Tibial artery (tissue), 4 donors: ENCODE measurements at regions not wholly inside any gene's neighbourhood (a gene's known extent, or its start where the extent isn't known, plus 50 kb on each side); places are given as distances from the start of the nearest gene placed in this dataset.

Source experiments
- DNase-seq, 2 donors: peaks; one replicate each; pipeline ENCODE4 v3.0.0-alpha.2; 2019
- H3K27ac ChIP-seq, 2 donors: fragments of 200-600 bp; sonication (generic) in 1 of 2; 1 replicate in 1 of 2; 2 replicates in 1 of 2; pipeline ENCODE4 v1.5.1; 2018 to 2019; ENCODE audit warnings: mild to moderate bottlenecking in 1 of 2
- H3K27me3 ChIP-seq, 2 donors: fragments of 200-600 bp; sonication (generic) in 1 of 2; one replicate each; pipeline versions ENCODE4 v1.5.1 to v1.6.0; 2016 to 2019
- H3K36me3 ChIP-seq, 3 donors: fragments of 200-600 bp; sonication (generic) in 2 of 3; one replicate each; pipeline ENCODE4 v1.5.1; 2016 to 2019; ENCODE audit warnings: mild to moderate bottlenecking in 2 of 3
- H3K4me1 ChIP-seq, 4 donors: fragments of 200-600 bp; sonication (generic) in 2 of 4; 1 replicate in 3 of 4; 2 replicates in 1 of 4; pipeline ENCODE4 v1.5.1; 2016 to 2019
- H3K4me3 ChIP-seq, 2 donors: fragments of 200-600 bp; sonication (generic) in 1 of 2; 1 replicate in 1 of 2; 2 replicates in 1 of 2; pipeline ENCODE4 v1.5.1; 2018 to 2019; ENCODE audit warnings: mild to moderate bottlenecking in 2 of 2
- H3K9me3 ChIP-seq, 3 donors: fragments of 200-600 bp; sonication (generic) in 1 of 3; one replicate each; pipeline ENCODE4 v1.5.1; 2016 to 2019
- intact Hi-C: fragments of 100-400 bp; cut with DNase I; formaldehyde crosslinking; loops from one replicate; pipeline ENCODE4 v1.15.0; 2023; ENCODE audit warnings: low total_unique reads
- TF ChIP-seq, protein P1 (sequence below), 2 experiments: fragments of 200-600 bp in 1 of 2; fragments of 450-650 bp in 1 of 2; IDR thresholded peaks; one replicate each; pipeline ENCODE4 v1.5.1; 2017 to 2019; ENCODE audit warnings: antibody characterized with exemption in 2 of 2, mild to moderate bottlenecking in 1 of 2, moderate library complexity in 1 of 2

DNA sequence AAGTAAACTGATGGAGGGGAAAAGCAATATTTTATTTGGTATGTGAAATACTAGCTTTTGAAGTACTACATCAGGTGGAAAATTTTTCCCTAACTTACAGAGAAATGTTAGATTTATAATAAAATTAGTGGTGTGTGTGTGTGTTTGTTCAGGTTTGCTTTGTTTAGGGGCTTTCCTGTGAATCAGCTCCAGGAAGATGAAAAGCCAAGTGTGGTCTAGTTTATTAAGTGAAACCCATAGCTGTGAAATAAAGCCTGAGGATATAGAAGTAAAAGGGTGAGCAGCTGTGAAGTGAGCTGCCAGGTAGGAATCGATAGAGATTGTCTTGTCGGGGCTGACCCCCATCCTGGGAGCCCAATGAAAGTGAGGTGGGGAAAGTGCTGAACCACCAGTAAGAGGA is 347.6 kb upstream of the IMPG1 start:
- DNase-seq: no peak
- TF ChIP-seq, protein P1, sequence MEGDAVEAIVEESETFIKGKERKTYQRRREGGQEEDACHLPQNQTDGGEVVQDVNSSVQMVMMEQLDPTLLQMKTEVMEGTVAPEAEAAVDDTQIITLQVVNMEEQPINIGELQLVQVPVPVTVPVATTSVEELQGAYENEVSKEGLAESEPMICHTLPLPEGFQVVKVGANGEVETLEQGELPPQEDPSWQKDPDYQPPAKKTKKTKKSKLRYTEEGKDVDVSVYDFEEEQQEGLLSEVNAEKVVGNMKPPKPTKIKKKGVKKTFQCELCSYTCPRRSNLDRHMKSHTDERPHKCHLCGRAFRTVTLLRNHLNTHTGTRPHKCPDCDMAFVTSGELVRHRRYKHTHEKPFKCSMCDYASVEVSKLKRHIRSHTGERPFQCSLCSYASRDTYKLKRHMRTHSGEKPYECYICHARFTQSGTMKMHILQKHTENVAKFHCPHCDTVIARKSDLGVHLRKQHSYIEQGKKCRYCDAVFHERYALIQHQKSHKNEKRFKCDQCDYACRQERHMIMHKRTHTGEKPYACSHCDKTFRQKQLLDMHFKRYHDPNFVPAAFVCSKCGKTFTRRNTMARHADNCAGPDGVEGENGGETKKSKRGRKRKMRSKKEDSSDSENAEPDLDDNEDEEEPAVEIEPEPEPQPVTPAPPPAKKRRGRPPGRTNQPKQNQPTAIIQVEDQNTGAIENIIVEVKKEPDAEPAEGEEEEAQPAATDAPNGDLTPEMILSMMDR (IDR thresholded peaks at IDR 0.05): no peak
- Histone ChIP-seq H3K9me3 (no peaks in the 10 kb centered on the region), H3K4me3 (no peak overlapping the region), H3K36me3 (no peaks in the 10 kb centered on the region), H3K4me1 (peaks cover 0 to 8% (median 2%) of the 10 kb centered on the region in 4 donors), H3K27ac (no peak overlapping the region), H3K27me3 (no peaks in the 10 kb centered on the region)
- intact Hi-C loops: no loop called here

DNA sequence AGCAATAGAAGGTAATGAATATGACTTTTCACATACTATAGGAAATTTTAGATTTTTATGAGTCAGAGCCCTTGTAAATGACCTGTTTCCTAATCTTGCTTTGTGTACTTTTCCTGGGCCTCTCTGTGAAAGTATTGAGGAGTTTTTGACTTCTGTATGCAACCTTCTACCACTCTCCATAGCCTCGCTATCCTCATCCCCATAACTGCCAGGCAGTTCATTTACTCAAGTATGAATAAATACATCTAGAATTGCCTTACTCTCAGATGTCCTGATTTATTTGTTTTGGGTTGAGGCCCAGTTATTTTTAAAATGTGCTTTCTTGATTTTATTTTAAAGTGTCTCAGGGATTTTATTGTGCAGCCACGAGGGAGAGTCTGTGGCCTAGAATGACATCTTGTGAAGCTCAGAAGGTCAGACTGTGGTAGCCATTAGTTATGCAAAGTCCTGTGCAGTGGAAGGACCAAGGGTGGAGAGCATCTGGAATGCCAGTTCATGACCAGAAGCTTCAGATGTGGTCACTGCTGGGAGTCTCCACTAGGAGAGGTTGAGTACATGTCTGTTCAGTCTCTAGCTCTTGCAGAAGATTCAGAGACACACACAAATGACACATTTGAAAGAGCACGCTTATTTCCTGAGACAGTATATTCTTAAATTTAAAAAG is 346.2 kb upstream of the IMPG1 start:
- no peak overlapping the region for H3K27ac ChIP-seq
- no peaks in the 10 kb centered on the region for H3K27me3 ChIP-seq
- no peak for DNase-seq
- H3K9me3 ChIP-seq: no peaks in the 10 kb centered on the region
- H3K4me1 ChIP-seq: peaks cover 0 to 8% (median 2%) of the 10 kb centered on the region in 4 donors
- no peak overlapping the region for H3K4me3 ChIP-seq
- TF ChIP-seq, protein P1 (IDR thresholded peaks at IDR 0.05): no peak
- no peaks in the 10 kb centered on the region for H3K36me3 ChIP-seq
- intact Hi-C loops: no loop called here

DNA sequence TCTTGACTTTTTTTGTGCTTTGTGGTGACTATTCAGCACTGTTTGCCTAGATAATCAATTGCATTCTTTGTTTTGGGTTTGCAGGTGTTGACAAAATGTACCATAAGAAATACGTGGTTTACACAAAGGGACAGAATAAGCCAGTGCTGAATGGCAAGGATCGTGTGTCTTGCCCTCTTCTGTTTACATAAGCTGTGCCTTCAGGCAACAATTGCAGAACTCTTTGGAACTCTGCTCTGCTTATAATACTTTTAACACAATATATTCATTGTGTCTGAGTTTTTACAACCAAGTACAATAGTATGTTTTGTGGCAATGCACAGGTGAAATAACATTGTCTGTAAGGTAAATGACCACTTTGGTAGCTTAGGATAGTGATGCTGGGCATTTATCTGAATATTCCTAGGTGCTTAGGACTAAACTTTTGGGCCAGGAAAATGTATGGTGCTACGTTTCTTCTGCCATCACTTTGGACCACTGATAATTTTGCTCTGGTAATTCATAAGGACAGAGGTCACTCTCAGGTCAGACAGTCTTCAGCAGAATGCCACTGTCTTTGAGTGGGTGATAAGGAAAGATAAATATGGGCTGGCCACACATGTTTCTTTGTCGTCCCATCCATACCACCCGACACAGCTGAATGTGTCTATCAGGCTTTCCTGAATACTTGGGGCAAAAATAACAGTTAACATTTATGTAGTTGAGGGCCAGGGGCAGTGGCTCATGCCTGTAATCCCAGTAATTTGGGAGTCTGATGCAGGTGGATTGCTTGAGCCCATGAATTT is 344.6 kb upstream of the IMPG1 start:
- Histone ChIP-seq H3K27ac (no peak overlapping the region), H3K27me3 (no peaks in the 10 kb centered on the region), H3K4me3 (no peak overlapping the region), H3K4me1 (peaks cover 0 to 8% (median 2%) of the 10 kb centered on the region in 4 donors), H3K9me3 (no peaks in the 10 kb centered on the region), H3K36me3 (no peaks in the 10 kb centered on the region)
- intact Hi-C loops: no loop called here
- DNase-seq: no peak
- TF ChIP-seq, protein P1 (IDR thresholded peaks at IDR 0.05): no peak

DNA sequence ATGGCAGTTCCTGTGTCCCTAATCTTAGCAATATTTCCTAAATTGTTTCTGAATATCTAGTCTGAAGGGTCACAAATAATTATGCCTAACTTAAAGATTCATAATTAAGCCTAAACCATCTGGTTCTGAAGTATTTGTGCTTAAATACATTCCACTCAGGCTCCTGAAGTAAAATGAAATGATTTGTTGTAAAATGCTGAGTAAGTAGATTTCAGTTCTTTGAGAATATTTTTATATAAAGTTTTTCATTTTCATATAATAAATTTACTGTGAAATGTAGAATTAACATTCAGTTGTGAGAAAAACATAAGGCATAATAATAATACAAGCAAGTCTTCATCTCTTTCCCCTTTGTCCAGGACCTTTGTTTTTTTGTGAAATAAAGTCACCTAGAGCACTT is 330.6 kb upstream of the IMPG1 start:
- no peak for DNase-seq
- no peaks in the 10 kb centered on the region for H3K27me3 ChIP-seq
- no peak overlapping the region for H3K27ac ChIP-seq
- no peaks in the 10 kb centered on the region for H3K4me1 ChIP-seq
- intact Hi-C loops: no loop called here
- H3K36me3 ChIP-seq: no peaks in the 10 kb centered on the region
- TF ChIP-seq, protein P1 (IDR thresholded peaks at IDR 0.05): no peak
- H3K4me3 ChIP-seq: no peak overlapping the region
- H3K9me3 ChIP-seq: no peaks in the 10 kb centered on the region

DNA sequence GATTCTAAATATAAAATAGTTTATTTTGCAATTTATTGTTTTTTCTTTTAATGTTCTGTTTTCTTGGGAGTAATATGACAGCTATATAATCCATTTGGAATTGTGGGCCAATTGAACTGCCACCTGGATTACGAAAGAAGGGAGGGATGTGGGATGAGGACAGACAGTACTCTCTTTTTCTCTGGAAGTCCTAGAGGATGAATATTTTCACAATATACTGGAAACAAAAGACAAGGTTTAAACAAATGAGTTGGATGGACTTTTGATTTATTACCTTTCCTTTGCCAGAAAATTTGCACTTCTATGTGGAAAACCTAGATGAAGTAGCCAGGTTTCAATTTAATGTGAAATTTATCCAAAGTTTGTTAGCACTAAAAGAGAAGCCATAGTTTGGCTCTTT is 325.5 kb upstream of the IMPG1 start:
- Histone ChIP-seq H3K9me3 (no peaks in the 10 kb centered on the region), H3K27me3 (no peaks in the 10 kb centered on the region), H3K27ac (no peak overlapping the region), H3K4me1 (no peaks in the 10 kb centered on the region), H3K36me3 (no peaks in the 10 kb centered on the region), H3K4me3 (no peak overlapping the region)
- TF ChIP-seq, protein P1 (IDR thresholded peaks at IDR 0.05): no peak
- no peak for DNase-seq
- intact Hi-C loops: no loop called here
